ENCODE measurements at regions not wholly inside any gene's neighbourhood (a gene's known extent, or its start where the extent isn't known, plus 50 kb on each side); places are given as distances from the start of the nearest gene placed in this dataset.
"Not testable (repeated sequence)": the region's sequence is repeated elsewhere in the genome, so short reads cannot be mapped to it uniquely, and the experiment has no call there.

- ChIA-PET CTCF (no interaction called here), POLR2A (ENCODE audit: low non-redundant PET) (no interaction called here)
- no TSS peak for BruUV-seq (replicated peaks)
- H3K4me1 ChIP-seq (ENCODE audit: insufficient read depth, low read length, poor library complexity, severe bottlenecking) = no peaks in the 10 kb centered on the region
- intact Hi-C loops (cut with micrococcal nuclease; ENCODE audit: unreplicated experiment) = no loop called here
- TF ChIP-seq EZH2 (IDR thresholded peaks at IDR 0.05; ENCODE audit: borderline replicate concordance, low read depth, low read length, poor library complexity, severe bottlenecking) = no peak
- TF ChIP-seq CTCF (conservative IDR thresholded peaks at IDR 0.05; ENCODE audit: low read depth, low read length) = no peak
- no peak overlapping the region for H3K4me3 ChIP-seq (ENCODE audit: low read depth, low read length, poor library complexity, severe bottlenecking)
- no peak overlapping the region for H3K27ac ChIP-seq (ENCODE audit: low read depth, low read length, poor library complexity, severe bottlenecking)
- no peaks in the 10 kb centered on the region for H3K27me3 ChIP-seq (replicated peaks; ENCODE audit: insufficient read depth, low read depth, low read length, poor library complexity)
- no peaks in the 10 kb centered on the region for H3K36me3 ChIP-seq (ENCODE audit: insufficient read depth, low read length, poor library complexity, severe bottlenecking)
- H3K9me3 ChIP-seq (ENCODE audit: low read depth, low read length, poor library complexity, severe bottlenecking) = no peaks in the 10 kb centered on the region
- DNase-seq (ENCODE audit: low spot score) = no peak
These were observed 1157.3 kb downstream of the PCDH7 start for GRCh38 chr4:31877429-31877828.

GRCh38 chr4:31880837-31881236, 1160.7 kb downstream of the PCDH7 start:
- H3K4me3 ChIP-seq (ENCODE audit: low read depth, low read length, poor library complexity, severe bottlenecking); BruUV-seq (replicated peaks); H3K4me1 ChIP-seq (ENCODE audit: insufficient read depth, low read length, poor library complexity, severe bottlenecking); CTCF ChIA-PET; H3K9me3 ChIP-seq (ENCODE audit: low read depth, low read length, poor library complexity, severe bottlenecking); H3K27me3 ChIP-seq (replicated peaks; ENCODE audit: insufficient read depth, low read depth, low read length, poor library complexity); H3K36me3 ChIP-seq (ENCODE audit: insufficient read depth, low read length, poor library complexity, severe bottlenecking); H3K27ac ChIP-seq (ENCODE audit: low read depth, low read length, poor library complexity, severe bottlenecking); DNase-seq (ENCODE audit: low spot score); POLR2A ChIA-PET (ENCODE audit: low non-redundant PET); intact Hi-C loops (cut with micrococcal nuclease; ENCODE audit: unreplicated experiment): not testable (repeated sequence)

- no peaks in the 10 kb centered on the region for H3K9me3 ChIP-seq (ENCODE audit: low read depth, low read length, poor library complexity, severe bottlenecking)
- no peaks in the 10 kb centered on the region for H3K4me1 ChIP-seq (ENCODE audit: insufficient read depth, low read length, poor library complexity, severe bottlenecking)
- no peak for DNase-seq (ENCODE audit: low spot score)
- intact Hi-C loops (cut with micrococcal nuclease; ENCODE audit: unreplicated experiment) = no loop called here
- POLR2A ChIA-PET (ENCODE audit: low non-redundant PET) = no interaction called here
- no peaks in the 10 kb centered on the region for H3K27me3 ChIP-seq (replicated peaks; ENCODE audit: insufficient read depth, low read depth, low read length, poor library complexity)
- TF ChIP-seq CTCF (conservative IDR thresholded peaks at IDR 0.05; ENCODE audit: low read depth, low read length) (no peak), EZH2 (IDR thresholded peaks at IDR 0.05; ENCODE audit: borderline replicate concordance, low read depth, low read length, poor library complexity, severe bottlenecking) (no peak)
- no peak overlapping the region for H3K27ac ChIP-seq (ENCODE audit: low read depth, low read length, poor library complexity, severe bottlenecking)
- CTCF ChIA-PET = no interaction called here
- no peaks in the 10 kb centered on the region for H3K36me3 ChIP-seq (ENCODE audit: insufficient read depth, low read length, poor library complexity, severe bottlenecking)
- H3K4me3 ChIP-seq (ENCODE audit: low read depth, low read length, poor library complexity, severe bottlenecking) = no peak overlapping the region
- BruUV-seq (replicated peaks) = no TSS peak
These were observed 1176.2 kb downstream of the PCDH7 start for GRCh38 chr4:31896349-31896748.

- TF ChIP-seq CTCF (conservative IDR thresholded peaks at IDR 0.05; ENCODE audit: low read depth, low read length) (no peak), EZH2 (IDR thresholded peaks at IDR 0.05; ENCODE audit: borderline replicate concordance, low read depth, low read length, poor library complexity, severe bottlenecking) (no peak)
- POLR2A ChIA-PET (ENCODE audit: low non-redundant PET) = no interaction called here
- no peak for DNase-seq (ENCODE audit: low spot score)
- H3K27ac ChIP-seq (ENCODE audit: low read depth, low read length, poor library complexity, severe bottlenecking) = no peak overlapping the region
- no TSS peak for BruUV-seq (replicated peaks)
- no peaks in the 10 kb centered on the region for H3K27me3 ChIP-seq (replicated peaks; ENCODE audit: insufficient read depth, low read depth, low read length, poor library complexity)
- no peaks in the 10 kb centered on the region for H3K36me3 ChIP-seq (ENCODE audit: insufficient read depth, low read length, poor library complexity, severe bottlenecking)
- CTCF ChIA-PET = no interaction called here
- no peaks in the 10 kb centered on the region for H3K9me3 ChIP-seq (ENCODE audit: low read depth, low read length, poor library complexity, severe bottlenecking)
- no peak overlapping the region for H3K4me3 ChIP-seq (ENCODE audit: low read depth, low read length, poor library complexity, severe bottlenecking)
- H3K4me1 ChIP-seq (ENCODE audit: insufficient read depth, low read length, poor library complexity, severe bottlenecking) = no peaks in the 10 kb centered on the region
- intact Hi-C loops (cut with micrococcal nuclease; ENCODE audit: unreplicated experiment) = no loop called here
These were observed 1185.2 kb downstream of the PCDH7 start for GRCh38 chr4:31905363-31905762.
